H9 (cell line): ENCODE measurements at regions not wholly inside any gene's neighbourhood (a gene's known extent, or its start where the extent isn't known, plus 50 kb on each side); places are given as distances from the start of the nearest gene placed in this dataset.

Experiments
- DNase-seq: peaks from one replicate; pipeline ENCODE4 v3.0.0-alpha.2; 2017
- H2AFZ ChIP-seq: one replicate; pipeline ENCODE4 v1.6.1; 2013; ENCODE audit warnings: mild to moderate bottlenecking, low read length, control low read depth, moderate library complexity
- H2AK5ac ChIP-seq: 2 replicates; pipeline ENCODE4 v1.6.1; 2013; ENCODE audit warnings: low read length, control low read depth, mixed read lengths; ENCODE audit not compliant: insufficient read length
- H2BK120ac ChIP-seq: one replicate; pipeline ENCODE4 v1.6.1; 2013; ENCODE audit warnings: low read depth, mild to moderate bottlenecking, low read length, control low read depth, inconsistent platforms; ENCODE audit not compliant: poor library complexity, severe bottlenecking
- H2BK12ac ChIP-seq: 2 replicates; pipeline ENCODE4 v1.6.1; 2013; ENCODE audit warnings: low read length, control low read depth, mixed read lengths, low read depth; ENCODE audit not compliant: insufficient read length
- H2BK15ac ChIP-seq: 2 replicates; pipeline ENCODE4 v1.6.1; 2013; ENCODE audit warnings: low read depth, low read length, control low read depth
- H2BK20ac ChIP-seq: one replicate; pipeline ENCODE4 v1.6.1; 2013; ENCODE audit warnings: low read depth, mild to moderate bottlenecking, low read length, control low read depth, inconsistent platforms; ENCODE audit not compliant: poor library complexity, severe bottlenecking
- H2BK5ac ChIP-seq: 2 replicates; pipeline ENCODE4 v1.6.1; 2013; ENCODE audit warnings: low read length, control low read depth, mixed read lengths; ENCODE audit not compliant: insufficient read length
- H3K14ac ChIP-seq: 2 replicates; pipeline ENCODE4 v1.6.1; 2013; ENCODE audit warnings: low read length, control low read depth; ENCODE audit not compliant: insufficient read depth
- H3K18ac ChIP-seq: 2 replicates; pipeline ENCODE4 v1.6.1; 2013; ENCODE audit warnings: low read depth, mild to moderate bottlenecking, mixed read lengths, low read length, control low read depth; ENCODE audit not compliant: insufficient read length
- H3K23ac ChIP-seq: 2 replicates; pipeline ENCODE4 v1.6.1; 2013; ENCODE audit warnings: low read length, control low read depth, mixed read lengths, low read depth; ENCODE audit not compliant: insufficient read length
- H3K23me2 ChIP-seq: 2 replicates; pipeline ENCODE4 v1.6.1; 2013; ENCODE audit warnings: low read depth, mild to moderate bottlenecking, mixed read lengths, low read length, control low read depth; ENCODE audit not compliant: insufficient read length, poor library complexity, severe bottlenecking
- H3K27ac ChIP-seq: 2 replicates; pipeline ENCODE4 v1.5.1; 2013; ENCODE audit warnings: low read length, control low read depth, mixed read lengths, low read depth; ENCODE audit not compliant: insufficient read length
- H3K27me3 ChIP-seq: 2 replicates; pipeline ENCODE4 v1.6.1; 2013; ENCODE audit warnings: low read length, control low read depth, inconsistent platforms; ENCODE audit not compliant: insufficient read depth
- H3K4ac ChIP-seq: 2 replicates; pipeline ENCODE4 v1.6.1; 2013; ENCODE audit warnings: low read depth, mild to moderate bottlenecking, control low read depth, inconsistent platforms, low read length, moderate library complexity
- H3K4me1 ChIP-seq: 2 replicates; pipeline ENCODE4 v1.6.1; 2013; ENCODE audit warnings: low read length, control low read depth, inconsistent platforms; ENCODE audit not compliant: insufficient read depth
- H3K4me2 ChIP-seq: 2 replicates; pipeline ENCODE4 v1.6.1; 2013; ENCODE audit warnings: low read length, control low read depth, mixed read lengths; ENCODE audit not compliant: insufficient read length, insufficient read depth
- H3K56ac ChIP-seq: 2 replicates; pipeline ENCODE4 v1.6.1; 2013; ENCODE audit warnings: low read depth, mild to moderate bottlenecking, mixed read lengths, low read length, control low read depth; ENCODE audit not compliant: insufficient read length
- H3K79me1 ChIP-seq: 2 replicates; pipeline ENCODE4 v1.6.1; 2013; ENCODE audit warnings: low read depth, mild to moderate bottlenecking, moderate library complexity, low read length, control low read depth, inconsistent platforms; ENCODE audit not compliant: insufficient read depth, poor library complexity, severe bottlenecking
- H3K79me2 ChIP-seq: 2 replicates; pipeline ENCODE4 v1.6.1; 2013; ENCODE audit warnings: low read length, control low read depth, inconsistent platforms; ENCODE audit not compliant: insufficient read depth
- H3K9ac ChIP-seq: 2 replicates; pipeline ENCODE4 v1.6.1; 2013; ENCODE audit warnings: low read length, control low read depth, mixed read lengths; ENCODE audit not compliant: insufficient read length; ENCODE audit errors: extremely low read depth
- H3K9me3 ChIP-seq: one replicate; pipeline ENCODE4 v1.6.1; 2013; ENCODE audit warnings: low read depth, low read length, inconsistent platforms; ENCODE audit not compliant: control insufficient read depth
- H3T11ph ChIP-seq: one replicate; pipeline ENCODE4 v1.6.1; 2013; ENCODE audit warnings: mild to moderate bottlenecking, low read length, control low read depth, inconsistent platforms
- H4K20me1 ChIP-seq: one replicate; pipeline ENCODE4 v1.6.1; 2013; ENCODE audit not compliant: control insufficient read depth, insufficient read length, insufficient read depth
- H4K5ac ChIP-seq: 2 replicates; pipeline ENCODE4 v1.6.1; 2013; ENCODE audit warnings: low read depth, mild to moderate bottlenecking, mixed read lengths, low read length, control low read depth; ENCODE audit not compliant: insufficient read length
- H4K8ac ChIP-seq: replicated peaks from 2 replicates; pipeline ENCODE4 v1.6.1; 2013; ENCODE audit warnings: low read length, control low read depth, mixed read lengths, low read depth; ENCODE audit not compliant: insufficient read length
- H4K91ac ChIP-seq: 2 replicates; pipeline ENCODE4 v1.6.1; 2013; ENCODE audit warnings: low read depth, mild to moderate bottlenecking, moderate library complexity, mixed read lengths, low read length, control low read depth; ENCODE audit not compliant: insufficient read length
- H3K27ac Mint-ChIP-seq, 3 experiments: 2 replicates in 2 of 3; 3 replicates in 1 of 3; pipeline ENCODE4 v1.8.0; 2020 to 2021; ENCODE audit warnings: mixed read lengths in 3 of 3, mild to moderate bottlenecking in 1 of 3, moderate library complexity in 1 of 3
- H3K27me3 Mint-ChIP-seq: 2 replicates; pipeline ENCODE4 v1.8.0; 2021; ENCODE audit warnings: low read depth, mild to moderate bottlenecking, moderate library complexity, mixed read lengths
- H3K36me3 Mint-ChIP-seq, 3 experiments: 2 replicates in 2 of 3; 3 replicates in 1 of 3; pipeline ENCODE4 v1.8.0; 2020 to 2021; ENCODE audit warnings: low read depth in 3 of 3, mixed read lengths in 3 of 3; ENCODE audit not compliant: insufficient read depth in 1 of 3
- H3K4me1 Mint-ChIP-seq, 2 experiments: 2 replicates each; pipeline ENCODE4 v1.8.0; 2020; ENCODE audit warnings: mixed read lengths in 2 of 2
- H3K4me3 Mint-ChIP-seq, 2 experiments: 2 replicates in 1 of 2; 3 replicates in 1 of 2; pipeline ENCODE4 v1.8.0; 2020 to 2021; ENCODE audit warnings: mild to moderate bottlenecking in 2 of 2, mixed read lengths in 2 of 2, moderate library complexity in 1 of 2
- H3K9me3 Mint-ChIP-seq, 2 experiments: 2 replicates in 1 of 2; 3 replicates in 1 of 2; pipeline ENCODE4 v1.8.0; 2020; ENCODE audit warnings: mild to moderate bottlenecking in 2 of 2, mixed read lengths in 2 of 2, moderate library complexity in 1 of 2
- WGBS: extraction: QIAGEN DNeasy Blood & Tissue Kit; methylation state at CpG from one replicate; pipeline ENCODE4 v1.1.7; 2013; ENCODE audit warnings: missing lambda C conversion rate, low lambda C conversion rate, mixed read lengths; ENCODE audit not compliant: insufficient read length; ENCODE audit errors: extremely low coverage; 5-methylcytosine and 5-hydroxymethylcytosine counted together
- TF ChIP-seq, protein P1 (sequence below): fragments of 200-600 bp; sonication (generic); conservative IDR thresholded peaks from 3 replicates; pipeline ENCODE4 v1.8.0; 2021; ENCODE audit warnings: antibody characterized with exemption, mild to moderate bottlenecking

DNA sequence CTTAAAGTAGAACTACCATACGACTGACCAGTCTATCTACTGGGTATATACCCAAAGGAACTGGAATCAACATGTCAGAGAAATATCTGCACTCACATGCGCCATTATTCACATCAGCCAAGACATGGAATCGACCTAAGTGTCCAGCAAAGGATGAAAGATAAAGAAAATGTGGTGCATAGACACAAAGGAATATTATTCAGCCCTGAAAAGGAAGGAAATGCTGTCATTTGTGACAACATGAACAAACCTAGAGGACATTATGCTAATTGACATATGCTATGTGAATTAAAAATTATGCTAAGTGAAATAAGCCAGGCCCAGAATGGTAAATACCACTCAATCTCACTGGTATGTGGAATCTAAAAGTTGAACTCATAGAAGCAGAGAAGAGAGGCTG, 123.7 kb downstream of the KLF6 start:
- Histone ChIP-seq H2BK15ac (no peak overlapping the region), H3K23ac (no peak overlapping the region), H3K4me2 (no peak overlapping the region), H3K23me2 (no peaks in the 10 kb centered on the region), H3K4ac (no peak overlapping the region), H2BK12ac (no peak overlapping the region), H4K5ac (no peak overlapping the region), H3K27ac (no peak overlapping the region), H4K20me1 (no peaks in the 10 kb centered on the region), H3K14ac (no peak overlapping the region), H2AFZ (no peak overlapping the region), H2BK20ac (no peak overlapping the region), H2BK5ac (no peak overlapping the region), H3K18ac (no peak overlapping the region), H4K8ac (no peak overlapping the region), H3K79me1 (no peaks in the 10 kb centered on the region), H3T11ph (no peak overlapping the region), H2BK120ac (no peak overlapping the region), H2AK5ac (no peak overlapping the region), H3K27me3 (no peaks in the 10 kb centered on the region), H3K9me3 (no peaks in the 10 kb centered on the region), H3K4me1 (peaks cover 2% of the 10 kb centered on the region; the same call in 1 of the 2 replicates), H3K79me2 (no peaks in the 10 kb centered on the region), H3K56ac (no peak overlapping the region), H4K91ac (no peak overlapping the region), H3K9ac (no peak overlapping the region)
- Mint-ChIP-seq H3K4me3 (no peak overlapping the region), H3K27me3 (no peaks in the 10 kb centered on the region; the same call in 1 of the 2 replicates), H3K4me1 (peaks cover 24% of the 10 kb centered on the region in 2 experiments), H3K36me3 (peaks cover 1 to 19% (median 5%) of the 10 kb centered on the region in 3 experiments; a peak in 4 of 7 replicates), H3K27ac (no peak overlapping the region), H3K9me3 (peaks cover 2 to 20% of the 10 kb centered on the region in 2 experiments; a peak in 4 of 5 replicates)
- no peak for DNase-seq
- WGBS, result no CpG with 5 or more reads among the region's 3 CpGs
- TF ChIP-seq, protein P1, sequence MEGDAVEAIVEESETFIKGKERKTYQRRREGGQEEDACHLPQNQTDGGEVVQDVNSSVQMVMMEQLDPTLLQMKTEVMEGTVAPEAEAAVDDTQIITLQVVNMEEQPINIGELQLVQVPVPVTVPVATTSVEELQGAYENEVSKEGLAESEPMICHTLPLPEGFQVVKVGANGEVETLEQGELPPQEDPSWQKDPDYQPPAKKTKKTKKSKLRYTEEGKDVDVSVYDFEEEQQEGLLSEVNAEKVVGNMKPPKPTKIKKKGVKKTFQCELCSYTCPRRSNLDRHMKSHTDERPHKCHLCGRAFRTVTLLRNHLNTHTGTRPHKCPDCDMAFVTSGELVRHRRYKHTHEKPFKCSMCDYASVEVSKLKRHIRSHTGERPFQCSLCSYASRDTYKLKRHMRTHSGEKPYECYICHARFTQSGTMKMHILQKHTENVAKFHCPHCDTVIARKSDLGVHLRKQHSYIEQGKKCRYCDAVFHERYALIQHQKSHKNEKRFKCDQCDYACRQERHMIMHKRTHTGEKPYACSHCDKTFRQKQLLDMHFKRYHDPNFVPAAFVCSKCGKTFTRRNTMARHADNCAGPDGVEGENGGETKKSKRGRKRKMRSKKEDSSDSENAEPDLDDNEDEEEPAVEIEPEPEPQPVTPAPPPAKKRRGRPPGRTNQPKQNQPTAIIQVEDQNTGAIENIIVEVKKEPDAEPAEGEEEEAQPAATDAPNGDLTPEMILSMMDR, result no peak
